Pons (tissue), 1 donor: ENCODE measurements at regions not wholly inside any gene's neighbourhood (a gene's known extent, or its start where the extent isn't known, plus 50 kb on each side); places are given as distances from the start of the nearest gene placed in this dataset.

Experiments
- DNase-seq: peaks from one replicate; pipeline ENCODE4 v3.0.0-alpha.2; 2016; ENCODE audit warnings: low spot score

- no peak for DNase-seq
Observed at GRCh38 chr17:12376276-12376675, 289.4 kb upstream of the MYOCD start.

- no peak for DNase-seq
Observed at GRCh38 chr17:12386225-12386624, 279.5 kb upstream of the MYOCD start.

- DNase-seq: no peak
Observed at GRCh38 chr17:12388226-12388625, 277.5 kb upstream of the MYOCD start.

DNA sequence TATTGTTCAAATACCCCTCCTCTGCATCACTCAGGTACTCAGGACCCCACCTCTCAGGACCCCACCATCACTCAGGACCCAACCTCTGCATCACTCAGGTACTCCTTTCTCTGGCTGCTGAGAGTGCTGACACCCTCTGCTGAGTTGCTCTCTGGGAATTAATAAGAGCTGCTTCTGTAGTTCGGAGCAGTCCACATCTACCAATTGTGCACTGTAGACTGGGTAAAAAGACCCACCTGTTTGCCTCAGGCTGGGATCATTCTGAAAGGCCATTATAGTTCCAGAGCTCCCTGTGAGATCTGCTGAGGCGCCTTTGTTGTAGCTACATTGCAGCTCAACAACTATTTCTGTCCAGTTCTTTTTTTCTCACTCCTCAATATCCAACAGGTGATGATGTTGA lies 276.3 kb upstream of the MYOCD start:
- DNase-seq: no peak

DNA sequence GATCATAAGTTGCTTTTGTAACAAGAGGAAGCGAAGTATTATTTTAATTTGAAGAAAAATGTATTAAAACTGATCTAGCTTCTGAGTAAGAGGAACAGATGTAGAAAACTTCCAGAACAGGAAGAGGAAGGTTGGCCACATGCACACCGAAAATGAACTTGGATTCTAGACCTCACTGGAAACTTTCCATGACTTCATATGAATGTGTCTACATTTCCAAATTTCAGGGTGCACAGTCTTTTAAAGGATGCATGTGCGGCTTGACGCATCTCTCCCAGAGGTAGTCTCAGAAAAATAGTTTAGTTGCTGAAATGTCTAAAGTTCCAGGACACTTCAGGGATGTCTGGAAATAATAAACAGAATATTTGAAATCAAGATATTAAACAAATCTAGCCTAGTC lies 275.1 kb upstream of the MYOCD start:
- no peak for DNase-seq

DNA sequence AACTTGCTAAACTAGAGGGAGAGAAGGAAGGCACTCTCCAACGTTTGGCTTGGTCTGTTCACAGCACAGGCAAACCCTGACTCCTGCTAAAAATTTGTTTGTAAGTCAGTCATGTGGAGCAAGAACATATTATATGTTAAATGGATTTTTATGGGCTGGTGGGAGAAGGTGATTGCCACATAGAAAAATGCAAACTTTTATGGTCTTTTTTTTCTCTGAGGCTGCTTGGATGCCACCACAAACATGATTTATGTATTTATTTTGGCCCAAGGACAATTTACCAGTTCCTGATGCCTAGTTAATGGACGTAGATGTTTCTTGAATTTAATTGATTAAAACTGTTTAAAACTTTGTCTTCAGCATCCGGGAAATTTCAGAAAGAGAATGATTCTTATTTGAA lies 274.2 kb upstream of the MYOCD start:
- DNase-seq: no peak

GRCh38 chr17:12395733-12396354 lies 269.8 kb upstream of the MYOCD start:
- no peak for DNase-seq

DNA sequence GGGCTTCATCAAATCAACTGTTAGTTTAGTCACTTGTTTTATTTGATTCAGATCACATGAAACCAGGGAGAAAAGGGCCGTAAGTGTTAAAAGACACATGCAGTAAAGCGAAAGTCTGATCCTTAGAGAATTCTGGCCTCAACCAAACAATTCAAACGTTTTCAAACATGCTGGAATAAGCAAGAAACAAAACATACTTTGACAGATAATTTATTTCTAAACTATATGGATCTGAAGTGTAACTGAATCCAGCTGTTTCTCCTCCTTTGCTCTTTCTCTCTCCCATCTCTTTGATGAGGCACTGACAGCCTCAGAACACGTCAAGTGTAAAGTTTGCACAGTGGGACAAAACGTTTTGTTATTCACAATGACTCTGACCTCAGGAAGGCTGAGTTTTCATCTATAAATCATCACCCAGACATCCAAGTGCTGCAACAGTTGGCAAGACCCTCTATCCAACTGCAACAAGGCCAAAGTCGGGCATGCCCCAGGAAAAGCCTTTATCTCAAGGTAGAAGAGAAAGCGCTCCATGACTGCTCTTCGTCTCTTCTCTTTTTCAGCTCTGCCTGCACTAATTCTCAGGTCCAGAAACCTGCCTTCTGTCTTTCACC lies 267.1 kb upstream of the MYOCD start:
- no peak for DNase-seq

DNA sequence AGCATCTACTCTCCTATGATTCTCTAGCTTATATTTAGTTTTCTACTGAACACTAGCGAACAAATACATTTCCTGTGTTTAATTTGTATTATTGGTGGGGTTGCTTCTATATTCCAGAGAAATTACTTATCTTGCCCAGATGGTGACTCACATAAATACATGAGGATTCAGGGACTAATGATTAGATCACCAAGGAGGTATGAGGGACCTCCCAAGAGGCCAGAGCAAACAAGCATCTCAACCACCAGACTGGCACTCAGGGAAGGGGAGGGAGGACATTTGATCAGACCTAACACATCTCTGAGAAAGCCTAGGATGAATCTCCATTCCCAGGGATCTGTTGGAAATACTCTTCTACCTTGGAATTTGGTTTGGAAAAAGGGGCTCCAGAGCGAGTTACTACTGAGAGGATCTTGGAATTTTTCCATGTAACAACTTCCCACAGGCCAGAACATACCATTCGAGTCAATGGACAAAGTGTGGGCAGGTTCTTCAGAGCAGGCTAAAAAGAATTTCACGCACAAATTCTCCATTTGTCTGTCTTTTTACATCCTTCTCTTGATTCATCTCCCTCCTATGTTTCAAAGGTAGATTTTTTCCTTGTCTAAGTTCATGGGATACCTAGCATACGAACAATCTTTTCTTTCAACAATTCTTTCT lies 262.6 kb upstream of the MYOCD start:
- DNase-seq: no peak

DNA sequence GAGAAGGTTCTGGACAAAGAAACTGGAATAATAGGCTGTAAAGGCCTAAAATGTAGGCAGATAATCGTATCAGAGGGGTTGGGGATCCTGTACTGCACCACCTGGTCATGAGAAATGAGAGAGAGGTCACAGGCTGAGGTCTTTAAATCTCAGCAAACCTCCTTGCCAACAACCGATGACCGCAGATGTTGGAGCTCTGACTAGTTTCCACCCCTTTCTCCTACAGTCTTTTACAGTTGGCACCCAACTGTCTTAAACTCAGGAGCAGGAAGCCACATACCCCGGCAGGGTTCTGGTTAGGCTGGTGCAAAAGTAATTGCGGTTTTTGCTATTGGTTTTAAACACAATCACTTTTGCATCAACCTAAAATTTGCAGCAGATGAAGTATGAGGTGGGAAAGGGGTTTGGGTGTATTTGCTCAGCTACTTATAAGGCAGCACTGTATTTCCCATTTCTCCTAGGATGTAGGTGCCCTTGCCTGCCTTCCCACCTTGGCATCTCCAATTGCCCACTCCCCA lies 261.8 kb upstream of the MYOCD start:
- DNase-seq: no peak

- DNase-seq: no peak
Observed at GRCh38 chr17:12406623-12407215, 259.0 kb upstream of the MYOCD start.

DNA sequence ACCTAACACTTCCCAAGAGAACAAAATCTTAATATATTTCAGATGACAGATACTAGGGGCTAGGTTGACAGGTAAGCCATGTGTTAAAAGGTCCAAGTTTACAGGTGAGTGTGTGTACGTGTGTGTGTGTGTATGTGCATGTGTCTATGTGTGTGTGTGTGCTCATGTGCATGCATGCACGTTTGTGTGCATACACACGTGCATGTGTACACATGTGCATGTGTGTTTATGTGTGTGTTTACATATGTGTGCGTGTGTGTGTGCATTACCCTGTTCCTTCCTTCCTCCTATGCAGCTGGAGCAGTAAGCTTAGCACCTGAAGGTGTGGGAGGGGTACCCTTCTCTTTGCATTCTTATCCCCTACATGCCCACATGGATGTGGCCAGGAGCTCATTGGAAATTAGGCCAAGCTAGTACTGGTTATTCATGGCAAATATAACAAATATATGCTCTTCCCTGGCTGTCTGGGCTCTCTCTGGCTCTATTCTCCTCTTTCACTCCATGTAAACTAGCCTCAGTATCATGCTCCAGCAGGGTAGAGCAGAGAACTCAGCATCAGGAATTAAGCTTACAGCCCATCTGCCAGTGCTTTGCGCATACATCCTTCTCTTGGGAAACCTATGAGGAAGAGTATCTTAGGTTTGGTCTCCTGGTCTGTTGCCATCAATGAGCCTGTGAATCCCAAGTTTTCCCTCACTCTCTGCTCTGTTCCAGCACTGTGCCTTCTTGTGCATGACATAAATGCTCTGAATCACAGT lies 258.0 kb upstream of the MYOCD start:
- DNase-seq: no peak

DNA sequence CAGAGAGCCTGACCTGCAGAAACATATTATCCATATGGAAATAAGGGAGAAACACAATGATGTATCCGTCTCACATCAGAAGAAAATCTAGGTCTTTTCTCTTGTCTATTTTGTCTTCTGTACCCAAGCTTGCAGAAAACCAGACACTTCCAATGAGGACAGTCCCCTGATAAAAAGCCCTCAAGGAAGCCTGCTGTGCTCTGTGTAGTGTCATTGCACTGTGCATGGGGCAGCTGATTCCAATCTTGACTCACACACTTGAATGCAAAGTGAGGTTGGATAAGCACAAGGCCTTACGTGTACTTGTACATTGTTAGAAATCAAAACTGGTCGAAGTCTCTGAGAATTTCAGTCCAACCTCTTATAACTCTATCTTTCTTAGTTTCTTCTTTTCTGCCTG lies 256.6 kb upstream of the MYOCD start:
- no peak for DNase-seq

DNA sequence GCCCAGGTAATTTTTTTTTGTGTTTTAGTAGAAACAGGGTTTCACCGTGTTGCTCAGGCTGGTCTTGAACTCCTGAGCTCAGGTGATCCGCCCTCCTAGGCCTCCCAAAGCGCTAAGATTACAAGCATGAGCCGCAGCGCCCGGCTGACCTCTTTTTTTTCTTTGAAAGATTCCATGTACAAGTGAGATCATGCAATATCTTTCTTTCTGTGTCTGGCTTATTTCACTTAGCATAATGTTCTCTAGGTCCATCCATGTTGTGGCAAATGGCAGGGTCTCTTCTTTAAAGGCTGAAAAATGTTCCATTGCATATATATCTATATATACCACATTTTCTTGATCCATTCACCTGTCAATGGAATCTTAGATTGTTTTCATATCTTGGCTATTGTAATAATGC lies 255.0 kb upstream of the MYOCD start:
- no peak for DNase-seq

DNA sequence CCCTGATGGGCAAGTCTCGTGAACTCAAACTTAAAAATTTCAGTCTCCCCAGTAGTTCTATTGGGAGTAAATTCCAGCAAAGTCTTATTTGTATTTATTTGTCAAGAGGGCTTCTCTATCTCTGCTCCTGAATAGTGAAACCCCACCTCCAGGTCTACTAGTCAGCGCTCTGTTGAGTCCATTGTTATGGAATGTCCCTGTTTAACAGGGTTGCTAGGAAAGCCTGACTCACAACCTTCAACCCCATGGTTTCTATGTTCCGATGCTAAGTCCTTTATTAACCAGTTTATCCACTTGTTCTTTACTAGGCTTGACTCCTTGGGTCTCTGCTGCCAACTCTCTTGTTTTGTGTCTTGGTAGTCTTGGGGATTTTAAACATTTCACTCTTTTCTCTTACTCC lies 250.7 kb upstream of the MYOCD start:
- DNase-seq: no peak

- no peak for DNase-seq
Observed at GRCh38 chr17:12421077-12421476, 244.6 kb upstream of the MYOCD start.

- no peak for DNase-seq
Observed at GRCh38 chr17:12421646-12422306, 243.9 kb upstream of the MYOCD start.

GRCh38 chr17:12422651-12423050 lies 243.0 kb upstream of the MYOCD start:
- no peak for DNase-seq

- no peak for DNase-seq
Observed at GRCh38 chr17:12423337-12423736, 242.4 kb upstream of the MYOCD start.

- DNase-seq: no peak
Observed at GRCh38 chr17:12429116-12429515, 236.6 kb upstream of the MYOCD start.

- DNase-seq: no peak
Observed at GRCh38 chr17:12431188-12431587, 234.5 kb upstream of the MYOCD start.

DNA sequence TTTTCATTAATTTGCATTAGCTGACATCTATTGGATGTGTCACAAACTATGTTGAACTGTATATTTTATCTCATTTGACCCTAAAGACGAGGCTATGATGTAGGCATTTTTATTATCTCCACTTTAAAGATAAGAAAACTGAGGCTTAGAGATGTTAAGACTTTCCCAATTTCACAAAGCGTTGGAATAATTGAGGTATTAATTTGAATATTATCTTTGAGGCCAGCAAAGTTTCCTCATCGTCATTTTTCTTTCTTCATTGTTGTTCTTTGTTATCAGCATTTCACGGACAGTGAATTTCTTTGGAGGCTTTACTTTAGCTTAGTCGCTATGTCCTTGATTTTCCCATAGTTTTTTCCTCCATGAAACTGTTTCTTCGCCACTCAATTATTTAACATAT lies 227.5 kb upstream of the MYOCD start:
- no peak for DNase-seq
